Endothelial cell of umbilical vein (primary cell): ENCODE measurements at regions not wholly inside any gene's neighbourhood (a gene's known extent, or its start where the extent isn't known, plus 50 kb on each side); places are given as distances from the start of the nearest gene placed in this dataset.
"Not testable (repeated sequence)": the region's sequence is repeated elsewhere in the genome, so short reads cannot be mapped to it uniquely, and the experiment has no call there.

ENCODE experiments used
- BruUV-seq: library from RNA; stranded (reverse); fragments of 400-500 nt; replicated peaks from 2 replicates; lab custom pipeline; 2021; lab: Mats Ljungman, UMichigan
- CTCF ChIA-PET: fragments of 300-600, 350-600 bp; sonication (Branson Sonifier 250); formaldehyde crosslinking; loops from one replicate; lab custom pipeline; 2021; ENCODE audit warnings: antibody characterized with exemption, inconsistent platforms; lab: Charles Lee
- POLR2A ChIA-PET: fragments of 300-600, 350-600 bp; sonication (Branson Sonifier 250); formaldehyde crosslinking; loops from one replicate; lab custom pipeline; 2021; ENCODE audit warnings: antibody characterized with exemption, inconsistent platforms; lab: Charles Lee
- DNase-seq: peaks from one replicate; pipeline ENCODE4 v3.0.0-alpha.2; 2011; ENCODE audit warnings: low read depth, low spot score
- FAIRE-seq: peaks from 2 replicates; lab custom pipeline; 2011; peaks lifted over from hg19 to GRCh38; lab: Jason Lieb, UNC
- H2AFZ ChIP-seq: 2 replicates; pipeline ENCODE4 v1.6.0; 2012; ENCODE audit warnings: low read depth, low read length, control low read depth, inconsistent platforms
- H3K27ac ChIP-seq: 2 replicates; pipeline ENCODE4 v1.5.1; 2011; ENCODE audit warnings: low read depth, mild to moderate bottlenecking, control low read depth, low read length, moderate library complexity; ENCODE audit not compliant: insufficient read depth
- H3K27me3 ChIP-seq, 2 experiments: 2 replicates each; pipeline versions ENCODE4 v1.6.0 to v1.6.1; 2011; ENCODE audit warnings: low read length in 2 of 2, mixed read lengths in 1 of 2; ENCODE audit not compliant: control insufficient read depth in 2 of 2, insufficient read depth in 2 of 2
- H3K36me3 ChIP-seq, 2 experiments: 2 replicates in 1 of 2; 3 replicates in 1 of 2; pipeline ENCODE4 v1.5.1; 2011; ENCODE audit warnings: low read length in 2 of 2, mild to moderate bottlenecking in 1 of 2, moderate library complexity in 1 of 2; ENCODE audit not compliant: control insufficient read depth in 2 of 2, insufficient read depth in 2 of 2; ENCODE audit errors: extremely low read depth in 1 of 2
- H3K4me1 ChIP-seq: 3 replicates; pipeline ENCODE4 v1.5.1; 2011; ENCODE audit warnings: mild to moderate bottlenecking, low read length; ENCODE audit not compliant: control insufficient read depth, insufficient read depth; ENCODE audit errors: extremely low read depth
- H3K4me2 ChIP-seq: 2 replicates; pipeline ENCODE4 v1.6.1; 2011; ENCODE audit warnings: low read length, control low read depth, mixed read lengths; ENCODE audit not compliant: insufficient read depth
- H3K4me3 ChIP-seq, 3 experiments: fragments of 200-600 bp in 1 of 3; sonication (generic), shearing (Covaris generic) in 1 of 3; replicated peaks in 1 of 3; 2 replicates each; pipeline ENCODE4 v1.5.1; 2011 to 2016; ENCODE audit warnings: control low read depth in 3 of 3, low read length in 3 of 3, mild to moderate bottlenecking in 2 of 3, inconsistent platforms in 1 of 3, low read depth in 1 of 3, moderate library complexity in 1 of 3; ENCODE audit not compliant: insufficient read depth in 1 of 3
- H3K79me2 ChIP-seq: 2 replicates; pipeline ENCODE4 v1.6.0; 2012; ENCODE audit warnings: low read length, inconsistent platforms; ENCODE audit not compliant: control insufficient read depth, insufficient read depth
- H3K9ac ChIP-seq: replicated peaks from 2 replicates; pipeline ENCODE3; 2011; ENCODE audit warnings: low read length, control low read depth; ENCODE audit not compliant: insufficient read depth; ENCODE audit errors: extremely low read depth
- H3K9me1 ChIP-seq: replicated peaks from 3 replicates; pipeline ENCODE4 v1.6.0; 2011; ENCODE audit warnings: mild to moderate bottlenecking, low read length; ENCODE audit not compliant: control insufficient read depth, insufficient read depth; ENCODE audit errors: extremely low read depth
- H3K9me3 ChIP-seq: replicated peaks from 2 replicates; pipeline ENCODE4 v1.5.1; 2012; ENCODE audit warnings: low read length, inconsistent platforms; ENCODE audit not compliant: control insufficient read depth, insufficient read depth
- H4K20me1 ChIP-seq: replicated peaks from 2 replicates; pipeline ENCODE3; 2011; ENCODE audit warnings: mild to moderate bottlenecking, low read length; ENCODE audit not compliant: control insufficient read depth, insufficient read depth; ENCODE audit errors: extremely low read depth
- GATA2 ChIP-seq: IDR thresholded peaks from 2 replicates; pipeline ENCODE4 v1.7.0; 2011; ENCODE audit warnings: low read depth, mild to moderate bottlenecking, moderate library complexity, mixed read lengths, low read length; ENCODE audit not compliant: insufficient read length, insufficient read depth
- JUN ChIP-seq: IDR thresholded peaks from 2 replicates; pipeline ENCODE4 v1.6.1; 2011; ENCODE audit warnings: borderline replicate concordance, low read depth; ENCODE audit not compliant: insufficient read length, insufficient read depth
- POLR2A ChIP-seq: IDR thresholded peaks from 2 replicates; pipeline ENCODE4 v1.6.1; 2012; ENCODE audit warnings: low read depth, mild to moderate bottlenecking, control low read depth, low read length
- POLR2AphosphoS5 ChIP-seq: IDR thresholded peaks from 2 replicates; pipeline ENCODE4 v1.6.1; 2012; ENCODE audit warnings: low read depth, mild to moderate bottlenecking, control low read depth, low read length, moderate library complexity; ENCODE audit not compliant: insufficient read depth
- dilution Hi-C: fragments of 300-500 bp; cut with MboI; formaldehyde crosslinking; loops from one replicate; pipeline ENCODE4 v1.15.0; 2019; ENCODE audit warnings: low sequenced_read_pairs; ENCODE audit not compliant: extremely low pct_ligation_motif_present
- intact Hi-C: fragments of 100-400 bp; cut with micrococcal nuclease; formaldehyde crosslinking; loops from one replicate; pipeline ENCODE4 v1.10.0; 2022
- TF ChIP-seq, protein P1 (sequence below), 2 donors: IDR thresholded peaks; 1 replicate in 1 of 2; 2 replicates in 1 of 2; pipeline ENCODE4 v1.5.1; 2011; ENCODE audit warnings: low read length in 2 of 2, mild to moderate bottlenecking in 2 of 2, moderate library complexity in 2 of 2, control low read depth in 1 of 2, inconsistent platforms in 1 of 2, low read depth in 1 of 2; ENCODE audit not compliant: insufficient read depth in 1 of 2; ENCODE audit errors: extremely low read depth in 1 of 2

DNA sequence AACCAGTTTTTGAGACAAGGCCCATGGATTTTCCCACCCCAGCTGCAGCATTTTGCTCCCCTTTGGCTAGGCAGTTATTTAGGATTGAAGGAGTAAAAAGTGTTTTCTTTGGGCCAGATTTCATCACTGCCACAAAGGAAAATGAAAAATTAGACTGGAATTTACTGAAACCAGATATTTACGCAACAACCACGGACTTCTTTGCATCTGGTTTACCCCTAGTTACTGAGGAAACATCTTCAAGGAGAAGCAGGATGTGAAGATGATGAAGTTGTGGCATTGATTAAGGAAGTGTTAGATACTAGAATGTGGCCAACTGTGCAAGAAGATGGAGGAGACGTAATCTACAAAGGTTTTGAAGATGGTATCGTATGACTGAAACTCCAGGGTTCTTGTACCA, 165.2 kb upstream of the MYRIP start:
- H3K9ac ChIP-seq, result no peak overlapping the region
- no peak overlapping the region for H2AFZ ChIP-seq
- H3K79me2 ChIP-seq, result no peaks in the 10 kb centered on the region
- CTCF ChIA-PET, result no interaction called here
- no peak overlapping the region for H3K4me2 ChIP-seq
- peaks cover 15% of the 10 kb centered on the region for H3K4me1 ChIP-seq
- dilution Hi-C loops (no loop called here), intact Hi-C loops (no loop called here)
- no peaks in the 10 kb centered on the region for H4K20me1 ChIP-seq
- BruUV-seq, result no TSS peak
- no peaks in the 10 kb centered on the region for H3K27me3 ChIP-seq
- POLR2A ChIA-PET, result no interaction called here
- no peak overlapping the region for H3K27ac ChIP-seq
- H3K4me3 ChIP-seq, result no peak overlapping the region
- DNase-seq, result no peak
- TF ChIP-seq POLR2A, result no peak
- no peak for TF ChIP-seq JUN
- TF ChIP-seq POLR2AphosphoS5, result no peak
- TF ChIP-seq, protein P1, sequence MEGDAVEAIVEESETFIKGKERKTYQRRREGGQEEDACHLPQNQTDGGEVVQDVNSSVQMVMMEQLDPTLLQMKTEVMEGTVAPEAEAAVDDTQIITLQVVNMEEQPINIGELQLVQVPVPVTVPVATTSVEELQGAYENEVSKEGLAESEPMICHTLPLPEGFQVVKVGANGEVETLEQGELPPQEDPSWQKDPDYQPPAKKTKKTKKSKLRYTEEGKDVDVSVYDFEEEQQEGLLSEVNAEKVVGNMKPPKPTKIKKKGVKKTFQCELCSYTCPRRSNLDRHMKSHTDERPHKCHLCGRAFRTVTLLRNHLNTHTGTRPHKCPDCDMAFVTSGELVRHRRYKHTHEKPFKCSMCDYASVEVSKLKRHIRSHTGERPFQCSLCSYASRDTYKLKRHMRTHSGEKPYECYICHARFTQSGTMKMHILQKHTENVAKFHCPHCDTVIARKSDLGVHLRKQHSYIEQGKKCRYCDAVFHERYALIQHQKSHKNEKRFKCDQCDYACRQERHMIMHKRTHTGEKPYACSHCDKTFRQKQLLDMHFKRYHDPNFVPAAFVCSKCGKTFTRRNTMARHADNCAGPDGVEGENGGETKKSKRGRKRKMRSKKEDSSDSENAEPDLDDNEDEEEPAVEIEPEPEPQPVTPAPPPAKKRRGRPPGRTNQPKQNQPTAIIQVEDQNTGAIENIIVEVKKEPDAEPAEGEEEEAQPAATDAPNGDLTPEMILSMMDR (IDR thresholded peaks at IDR 0.05; ENCODE audit: extremely low read depth in 1 of 2, insufficient read depth in 1 of 2, low read depth in 1 of 2, low read length in 2 of 2), result no peak
- no peak for TF ChIP-seq GATA2
- H3K36me3 ChIP-seq, result no peaks in the 10 kb centered on the region
- H3K9me3 ChIP-seq, result no peaks in the 10 kb centered on the region
- H3K9me1 ChIP-seq, result no peaks in the 10 kb centered on the region
- FAIRE-seq, result no peak

DNA sequence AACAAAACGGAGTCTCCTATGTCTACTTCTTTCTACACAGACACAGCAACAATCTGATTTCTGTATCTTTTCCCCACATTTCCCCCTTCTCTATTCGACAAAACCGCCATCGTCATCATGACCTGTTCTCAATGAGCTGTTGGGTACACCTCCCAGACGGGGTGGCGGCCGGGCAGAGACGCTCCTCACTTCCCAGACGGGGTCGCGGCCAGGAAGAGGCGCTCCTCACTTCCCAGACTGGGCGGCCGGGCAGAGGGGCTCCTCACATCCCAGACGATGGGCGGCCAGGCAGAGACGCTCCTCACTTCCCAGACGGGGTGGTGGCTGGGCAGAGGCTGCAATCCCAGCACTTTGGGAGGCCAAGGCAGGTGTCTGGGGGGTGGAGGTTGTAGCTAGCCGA, 158.2 kb upstream of the MYRIP start:
- CTCF ChIA-PET, DNase-seq, H3K4me3 ChIP-seq, FAIRE-seq, H2AFZ ChIP-seq, POLR2A ChIA-PET, H3K4me2 ChIP-seq, H3K9me1 ChIP-seq, H3K9ac ChIP-seq, intact Hi-C loops, dilution Hi-C loops, H3K27ac ChIP-seq, H3K79me2 ChIP-seq, BruUV-seq, H3K27me3 ChIP-seq, H3K4me1 ChIP-seq, H4K20me1 ChIP-seq, H3K36me3 ChIP-seq, H3K9me3 ChIP-seq: not testable (repeated sequence)
